ENCODE measurements at regions not wholly inside any gene's neighbourhood (a gene's known extent, or its start where the extent isn't known, plus 50 kb on each side); places are given as distances from the start of the nearest gene placed in this dataset.
"Not testable (repeated sequence)": the region's sequence is repeated elsewhere in the genome, so short reads cannot be mapped to it uniquely, and the experiment has no call there.

DNA sequence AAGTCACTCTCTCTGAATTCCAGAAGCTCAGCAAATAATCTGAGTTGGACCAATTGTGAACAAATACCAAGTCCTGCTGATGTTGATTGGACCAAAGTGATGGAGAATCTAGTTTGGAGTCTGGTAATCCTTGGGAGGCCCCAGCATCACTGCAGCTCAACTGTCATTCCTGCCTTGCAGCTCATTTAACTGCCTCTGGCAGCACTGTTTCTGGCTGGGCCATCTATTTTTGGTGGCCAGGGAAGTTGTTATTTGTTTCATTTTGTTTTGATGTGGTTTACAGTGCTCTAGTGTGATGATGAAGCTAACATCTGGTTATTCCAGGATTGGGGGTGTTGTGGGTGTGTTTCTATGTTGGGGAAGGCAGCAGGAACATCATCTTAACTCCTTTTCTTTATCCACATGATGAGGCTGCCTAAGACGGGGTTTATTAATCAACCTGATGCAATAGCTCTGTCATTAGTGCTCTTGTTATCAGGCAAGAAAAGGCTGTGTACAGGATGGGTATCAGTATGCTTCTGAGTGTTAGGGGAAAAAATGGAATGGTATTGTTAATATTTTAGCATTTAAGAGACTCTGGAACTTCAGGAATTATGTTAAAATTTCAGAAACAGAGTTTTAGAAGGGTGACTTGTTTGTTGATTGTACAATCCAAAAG is 91.7 kb upstream of the SEC22B start:
- H3K4me1 ChIP-seq (ENCODE audit: low read depth); DNase-seq (ENCODE audit: low read depth in 1 of 2, low spot score in 1 of 2); H3K27me3 ChIP-seq; H3K27ac ChIP-seq; H3K9me3 ChIP-seq (ENCODE audit: low read depth); H3K4me3 ChIP-seq; H3K36me3 ChIP-seq: not testable (repeated sequence)

DNA sequence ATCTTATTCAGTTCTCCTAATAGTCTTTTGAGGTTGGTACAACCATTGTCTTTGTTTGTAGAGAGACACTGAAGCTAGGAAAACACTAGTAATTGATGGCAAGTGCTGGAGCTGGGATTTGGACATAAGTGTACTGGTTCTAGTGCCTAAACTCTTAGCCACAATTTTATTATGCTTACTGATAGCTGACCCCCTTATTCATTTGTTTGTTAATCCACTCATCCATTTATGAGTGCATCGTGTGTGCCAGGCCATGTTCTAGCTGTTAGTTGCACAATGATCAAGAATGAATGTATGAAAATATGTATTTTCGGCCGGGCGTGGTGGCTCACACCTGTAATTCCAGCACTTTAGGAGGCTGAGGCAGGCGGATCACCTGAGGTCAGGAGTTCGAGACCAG is 88.2 kb upstream of the SEC22B start:
- not testable (repeated sequence) for H3K4me3 ChIP-seq; H3K9me3 ChIP-seq (ENCODE audit: low read depth); H3K4me1 ChIP-seq (ENCODE audit: low read depth); H3K27ac ChIP-seq; DNase-seq (ENCODE audit: low read depth in 1 of 2, low spot score in 1 of 2); H3K36me3 ChIP-seq; H3K27me3 ChIP-seq

DNA sequence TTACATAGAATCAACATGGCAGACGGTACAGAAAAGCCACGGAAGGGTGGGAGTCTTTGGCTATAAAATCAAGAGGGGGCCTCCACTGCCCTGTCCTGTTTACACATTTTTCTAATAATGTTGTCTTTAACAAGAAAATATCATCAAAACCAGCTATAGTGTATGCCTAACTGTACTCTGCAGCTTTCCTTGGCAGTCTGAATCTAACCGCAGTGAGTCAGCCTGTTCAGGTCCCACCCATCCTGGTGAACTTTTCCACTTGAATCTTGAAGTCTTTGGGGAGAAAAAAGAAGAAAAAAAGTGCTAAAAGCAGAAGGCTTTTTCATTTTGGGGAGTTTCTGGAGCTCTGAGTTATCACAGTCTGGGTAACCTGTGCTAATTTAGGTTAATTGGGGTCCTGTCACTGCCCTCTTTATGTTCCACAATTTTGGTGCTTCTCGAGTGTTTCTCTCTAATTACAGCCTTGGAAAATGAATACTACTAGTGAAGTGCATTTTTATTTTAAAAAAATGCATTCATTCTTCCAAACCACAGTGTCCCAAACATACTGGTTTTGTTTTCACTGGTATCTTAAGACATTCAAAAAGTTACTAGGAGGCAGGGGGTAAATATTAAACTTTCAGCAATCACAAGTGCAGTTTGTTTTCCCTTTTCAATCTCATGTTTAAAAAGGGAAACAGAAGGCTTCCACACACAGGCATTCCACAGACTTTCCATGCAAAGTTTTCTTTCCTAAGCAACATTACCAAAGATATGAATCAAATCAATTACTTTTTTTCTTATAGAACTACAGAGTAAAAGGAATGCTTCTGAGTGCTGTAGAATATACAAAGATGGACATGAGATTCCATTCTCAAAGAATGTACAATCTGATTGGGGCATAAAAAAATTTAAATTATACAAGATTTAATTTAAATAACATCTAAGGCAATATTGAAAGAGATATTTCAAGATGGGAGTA is 86.8 kb upstream of the SEC22B start:
- not testable (repeated sequence) for H3K9me3 ChIP-seq (ENCODE audit: low read depth); DNase-seq (ENCODE audit: low read depth in 1 of 2, low spot score in 1 of 2); H3K27ac ChIP-seq; H3K4me1 ChIP-seq (ENCODE audit: low read depth); H3K27me3 ChIP-seq; H3K4me3 ChIP-seq; H3K36me3 ChIP-seq

DNA sequence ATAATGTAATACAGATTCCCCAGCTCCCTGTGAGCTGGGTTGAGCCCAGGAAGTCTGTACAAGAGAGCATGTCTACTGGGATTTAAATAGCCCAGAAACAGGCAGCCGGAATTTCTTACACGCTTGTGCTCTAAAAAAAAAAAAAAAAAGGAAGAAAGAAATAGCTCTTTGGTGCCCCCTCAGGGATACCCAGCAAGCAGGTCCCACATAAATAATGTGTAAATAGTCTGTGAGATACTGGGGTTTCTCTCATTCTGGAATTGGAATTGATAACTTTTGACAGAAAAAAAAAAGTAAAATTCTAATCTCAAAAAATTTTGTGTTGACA is 81.4 kb upstream of the SEC22B start:
- not testable (repeated sequence) for H3K36me3 ChIP-seq; H3K27ac ChIP-seq; H3K27me3 ChIP-seq; DNase-seq (ENCODE audit: low read depth in 1 of 2, low spot score in 1 of 2); H3K9me3 ChIP-seq (ENCODE audit: low read depth); H3K4me3 ChIP-seq; H3K4me1 ChIP-seq (ENCODE audit: low read depth)

DNA sequence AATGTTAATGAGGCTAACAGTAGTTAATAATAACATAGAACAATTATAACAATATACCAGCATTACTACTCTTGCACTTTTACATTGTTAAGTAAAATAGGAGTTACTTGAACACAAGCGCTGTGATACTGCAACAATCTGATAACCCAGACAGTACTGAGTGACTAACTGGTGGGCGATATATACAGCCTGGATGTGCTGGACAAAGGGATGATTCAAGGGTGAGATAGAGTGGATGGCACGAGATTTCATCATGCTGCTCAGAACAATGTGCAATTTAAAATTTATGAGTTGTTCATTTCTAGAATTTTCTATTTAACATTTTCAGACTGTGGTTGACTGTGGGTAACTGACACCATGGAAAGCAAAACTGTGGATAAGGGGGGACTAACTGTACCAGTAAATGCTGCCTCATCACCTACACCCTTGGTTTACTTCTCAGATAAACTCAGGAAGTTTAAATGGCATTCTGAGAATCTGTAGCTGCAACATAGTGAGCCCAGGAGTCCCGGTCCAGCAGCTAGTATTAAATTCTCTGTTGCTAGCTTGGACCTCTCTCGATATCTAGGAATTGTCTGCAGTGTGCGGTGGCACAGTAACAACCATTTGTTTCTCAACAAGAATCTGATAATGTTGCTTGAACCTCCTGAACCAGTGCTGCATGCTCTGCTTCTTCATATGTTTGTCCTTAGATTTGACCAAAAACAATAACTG is 80.9 kb upstream of the SEC22B start:
- not testable (repeated sequence) for DNase-seq (ENCODE audit: low read depth in 1 of 2, low spot score in 1 of 2); H3K9me3 ChIP-seq (ENCODE audit: low read depth); H3K4me3 ChIP-seq; H3K27ac ChIP-seq; H3K36me3 ChIP-seq; H3K4me1 ChIP-seq (ENCODE audit: low read depth); H3K27me3 ChIP-seq

DNA sequence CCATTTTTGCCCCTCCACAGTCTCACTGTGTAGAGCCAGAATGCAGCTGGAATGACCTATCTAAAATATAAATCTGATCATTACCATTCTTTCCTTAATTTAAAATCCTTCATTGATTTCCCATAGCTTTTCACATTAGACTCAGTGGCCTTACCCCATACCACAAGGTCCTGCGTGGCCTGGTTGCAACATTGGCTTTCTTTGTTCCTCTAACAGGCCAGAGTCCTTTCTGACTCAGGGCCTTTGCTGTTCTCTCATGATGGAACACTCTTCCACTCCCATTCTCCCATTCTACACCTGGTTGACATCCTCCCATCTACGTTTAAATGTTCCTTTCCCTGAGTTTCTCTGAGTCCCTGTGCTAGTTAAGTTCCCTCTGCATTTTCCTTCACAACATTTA is 74.4 kb upstream of the SEC22B start:
- H3K36me3 ChIP-seq; H3K27ac ChIP-seq; H3K4me3 ChIP-seq; H3K27me3 ChIP-seq; DNase-seq (ENCODE audit: low read depth in 1 of 2, low spot score in 1 of 2); H3K9me3 ChIP-seq (ENCODE audit: low read depth); H3K4me1 ChIP-seq (ENCODE audit: low read depth): not testable (repeated sequence)

DNA sequence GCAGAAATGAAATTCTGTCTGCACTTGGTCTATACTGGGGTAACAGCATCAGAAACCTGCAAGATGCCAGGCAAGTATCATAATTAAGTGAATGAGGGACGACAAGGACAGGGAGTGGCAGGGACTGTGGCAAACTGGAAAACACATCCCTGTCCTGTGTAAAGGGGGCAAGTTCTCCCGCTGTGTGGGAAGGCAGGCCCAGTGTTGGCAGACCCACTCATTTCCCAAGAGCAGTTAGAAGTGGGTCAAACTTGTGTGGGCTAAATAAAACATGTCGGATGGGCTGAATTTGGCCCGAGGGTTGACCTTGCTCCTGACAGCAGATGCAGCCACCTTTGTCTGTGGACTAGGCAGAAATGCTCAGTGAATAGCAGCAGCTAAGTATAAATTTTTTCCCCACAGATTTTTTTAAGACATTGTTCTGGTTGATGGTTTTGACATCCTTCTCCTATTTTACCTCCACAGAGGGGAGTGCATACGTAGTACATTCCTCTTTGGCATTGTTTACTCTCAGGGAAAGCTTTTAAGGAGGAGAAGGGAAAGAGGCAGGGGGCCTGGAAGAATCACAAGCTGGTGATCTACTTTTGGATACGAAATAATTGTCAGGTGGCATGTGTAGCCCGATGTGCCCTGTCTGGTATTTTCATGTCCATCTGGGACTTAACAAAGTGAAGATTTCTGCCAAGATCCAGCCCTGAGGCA is 72.6 kb upstream of the SEC22B start:
- H3K4me1 ChIP-seq (ENCODE audit: low read depth); H3K9me3 ChIP-seq (ENCODE audit: low read depth); H3K27me3 ChIP-seq; H3K4me3 ChIP-seq; H3K36me3 ChIP-seq; DNase-seq (ENCODE audit: low read depth in 1 of 2, low spot score in 1 of 2); H3K27ac ChIP-seq: not testable (repeated sequence)

DNA sequence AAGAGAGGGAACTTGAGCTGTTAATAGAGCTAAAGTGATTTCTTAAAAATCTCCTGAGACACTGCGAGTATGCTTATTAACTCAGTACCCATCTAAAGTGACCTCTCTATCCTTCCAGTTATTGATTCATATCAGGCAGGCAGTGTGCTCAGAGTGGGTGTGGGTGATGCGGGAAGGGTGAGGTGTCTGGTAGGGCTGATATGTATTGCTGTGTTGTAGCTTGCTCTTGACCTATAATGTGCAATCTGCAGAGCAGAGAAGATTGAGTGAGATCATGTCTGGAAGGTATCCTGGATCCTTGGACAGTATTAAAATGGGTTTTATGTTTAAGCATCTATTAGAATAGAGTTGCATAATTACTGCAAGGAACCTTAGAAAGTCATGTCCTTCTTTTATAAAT is 71.9 kb upstream of the SEC22B start:
- not testable (repeated sequence) for H3K9me3 ChIP-seq (ENCODE audit: low read depth); H3K4me1 ChIP-seq (ENCODE audit: low read depth); H3K27ac ChIP-seq; H3K36me3 ChIP-seq; H3K27me3 ChIP-seq; H3K4me3 ChIP-seq; DNase-seq (ENCODE audit: low read depth in 1 of 2, low spot score in 1 of 2)

DNA sequence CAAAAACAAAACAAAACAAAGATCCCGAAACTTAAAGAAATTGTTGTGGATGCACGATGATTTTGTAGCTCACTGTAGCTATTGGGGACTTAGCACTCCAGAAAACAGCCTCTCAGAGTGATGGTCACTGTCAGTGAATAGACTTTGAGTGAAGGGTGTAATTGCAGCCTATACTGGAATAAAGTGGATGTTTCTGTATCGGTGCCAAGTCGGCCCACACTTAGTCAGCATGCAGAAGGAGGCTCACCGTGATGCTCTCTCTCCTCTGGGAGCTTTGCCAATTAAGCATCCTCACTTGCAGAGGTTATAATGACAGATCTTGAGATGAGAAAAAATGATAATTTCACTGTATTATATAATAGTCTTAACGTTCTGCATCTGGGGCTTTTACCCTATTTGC is 67.5 kb upstream of the SEC22B start:
- H3K4me1 ChIP-seq (ENCODE audit: low read depth); H3K4me3 ChIP-seq; H3K36me3 ChIP-seq; H3K27ac ChIP-seq; DNase-seq (ENCODE audit: low read depth in 1 of 2, low spot score in 1 of 2); H3K27me3 ChIP-seq; H3K9me3 ChIP-seq (ENCODE audit: low read depth): not testable (repeated sequence)

DNA sequence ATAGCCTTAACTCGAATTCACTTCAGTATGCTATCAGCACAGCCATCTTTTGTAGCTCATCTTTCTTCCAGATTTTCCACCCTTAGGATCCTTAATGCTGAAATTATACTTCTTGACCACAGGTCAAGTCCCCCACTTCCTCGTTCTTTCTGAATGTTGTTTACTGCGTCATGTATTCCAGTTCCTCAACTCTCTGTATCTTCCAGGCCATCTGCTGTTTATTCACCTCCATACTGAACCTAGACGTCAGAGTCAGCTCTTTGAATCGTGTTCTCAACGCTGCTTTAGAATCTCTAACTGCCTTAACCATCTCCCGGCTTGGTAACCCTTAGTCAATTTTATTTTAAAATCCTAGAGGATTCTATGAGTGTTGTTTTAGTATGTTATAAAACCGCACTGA is 66.3 kb upstream of the SEC22B start:
- not testable (repeated sequence) for H3K36me3 ChIP-seq; H3K4me1 ChIP-seq (ENCODE audit: low read depth); H3K4me3 ChIP-seq; H3K27ac ChIP-seq; H3K27me3 ChIP-seq; H3K9me3 ChIP-seq (ENCODE audit: low read depth); DNase-seq (ENCODE audit: low read depth in 1 of 2, low spot score in 1 of 2)

DNA sequence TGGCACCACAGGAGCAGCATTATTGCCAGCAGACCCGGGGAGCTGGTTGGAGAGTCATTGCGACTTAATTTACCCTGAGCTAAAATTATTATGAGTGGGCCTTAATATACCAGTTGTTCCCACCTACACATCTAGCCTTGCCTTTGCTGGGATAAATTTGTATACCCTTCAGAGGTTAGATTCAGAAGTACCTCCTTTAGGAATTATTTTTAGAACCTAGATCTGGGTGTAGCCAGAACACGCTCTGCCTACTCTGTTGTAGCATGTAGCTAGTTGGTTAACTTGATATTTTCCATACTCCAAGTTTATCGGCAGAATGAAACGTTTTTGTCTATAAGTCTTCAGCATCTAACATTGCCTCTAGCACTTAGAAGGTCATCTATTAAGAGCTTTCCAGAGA is 65.5 kb upstream of the SEC22B start:
- H3K27me3 ChIP-seq; H3K9me3 ChIP-seq (ENCODE audit: low read depth); H3K27ac ChIP-seq; H3K36me3 ChIP-seq; DNase-seq (ENCODE audit: low read depth in 1 of 2, low spot score in 1 of 2); H3K4me1 ChIP-seq (ENCODE audit: low read depth); H3K4me3 ChIP-seq: not testable (repeated sequence)

DNA sequence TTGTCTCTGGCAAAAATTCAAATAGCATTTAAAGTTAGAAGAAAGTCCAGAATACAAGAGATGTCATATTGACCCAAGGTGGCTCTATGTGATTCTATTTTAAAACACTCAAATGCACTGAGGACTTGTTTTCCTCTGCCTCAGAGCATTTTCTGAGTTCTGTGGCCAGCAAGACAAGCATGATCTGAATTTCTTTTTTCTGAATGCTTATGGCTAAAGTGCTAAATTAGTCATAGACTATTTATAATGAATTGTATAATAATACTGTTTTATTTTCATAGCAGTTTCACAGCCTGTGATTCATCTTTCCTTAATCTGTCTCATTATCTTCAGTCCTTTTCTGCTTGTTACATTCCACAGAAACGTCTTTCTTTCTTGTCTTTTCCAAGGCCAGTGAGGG is 63.9 kb upstream of the SEC22B start:
- not testable (repeated sequence) for H3K27me3 ChIP-seq; H3K4me3 ChIP-seq; DNase-seq (ENCODE audit: low read depth in 1 of 2, low spot score in 1 of 2); H3K4me1 ChIP-seq (ENCODE audit: low read depth); H3K36me3 ChIP-seq; H3K9me3 ChIP-seq (ENCODE audit: low read depth); H3K27ac ChIP-seq

DNA sequence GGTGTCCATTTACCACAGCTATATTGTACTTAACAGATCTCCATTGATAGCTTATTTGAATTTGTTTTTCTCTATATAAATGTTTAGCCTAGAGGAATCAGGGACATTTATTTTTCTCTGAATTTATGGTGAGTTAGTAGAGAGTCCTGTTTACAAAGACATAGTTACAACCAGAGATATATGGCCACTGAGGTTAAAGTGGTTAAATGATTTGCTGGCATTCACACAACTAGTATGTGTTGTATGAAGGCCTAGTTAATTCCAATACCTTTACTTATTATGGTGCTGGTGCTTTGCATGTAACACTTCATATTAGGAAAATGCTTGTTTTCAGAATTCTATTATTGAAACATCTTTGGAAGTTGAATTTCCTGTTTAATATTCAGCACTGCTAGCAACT is 63.0 kb upstream of the SEC22B start:
- H3K27ac ChIP-seq; H3K9me3 ChIP-seq (ENCODE audit: low read depth); DNase-seq (ENCODE audit: low read depth in 1 of 2, low spot score in 1 of 2): not testable (repeated sequence)

DNA sequence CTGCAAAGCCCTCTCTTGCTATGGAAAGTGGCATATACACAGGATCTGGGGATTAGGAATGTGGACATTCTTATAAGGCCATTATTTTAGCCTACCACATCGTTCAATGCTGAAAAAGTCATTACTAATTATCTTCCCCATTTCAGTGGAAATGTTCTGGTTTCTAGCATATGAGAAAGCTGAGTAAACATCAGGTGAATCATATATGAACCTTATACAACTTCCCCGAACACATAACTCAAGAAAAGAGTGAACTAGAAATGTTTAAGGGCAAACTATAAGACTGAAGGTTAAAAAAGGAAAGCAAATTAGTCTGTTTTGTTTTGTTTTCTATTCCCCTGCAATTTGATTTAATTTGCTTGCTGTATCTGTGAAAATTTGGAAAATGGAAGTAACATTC is 62.5 kb upstream of the SEC22B start:
- H3K4me3 ChIP-seq; H3K27ac ChIP-seq; DNase-seq (ENCODE audit: low read depth in 1 of 2, low spot score in 1 of 2); H3K36me3 ChIP-seq; H3K27me3 ChIP-seq; H3K4me1 ChIP-seq (ENCODE audit: low read depth); H3K9me3 ChIP-seq (ENCODE audit: low read depth): not testable (repeated sequence)

More for the DNA sequence above, 63.0 kb upstream of the SEC22B start:
- not testable (repeated sequence) for H3K27me3 ChIP-seq; H3K36me3 ChIP-seq; H3K4me3 ChIP-seq; H3K4me1 ChIP-seq (ENCODE audit: low read depth)

Measured in cardiac muscle cell (in vitro differentiated cells and primary cell).